Left renal cortex interstitium (tissue), 4 donors: ENCODE measurements at regions not wholly inside any gene's neighbourhood (a gene's known extent, or its start where the extent isn't known, plus 50 kb on each side); places are given as distances from the start of the nearest gene placed in this dataset.
A peak's percentile ranks its signal among the peaks of the same experiment; 100 is the strongest.
"Not testable (repeated sequence)": the region's sequence is repeated elsewhere in the genome, so short reads cannot be mapped to it uniquely, and the experiment has no call there.

Experiments used
- DNase-seq, 4 donors: peaks; one replicate each; pipeline ENCODE4 v3.0.0-alpha.2; 2013; ENCODE audit warnings: low read depth in 4 of 4, low spot score in 2 of 4, missing footprints in 1 of 4

DNA sequence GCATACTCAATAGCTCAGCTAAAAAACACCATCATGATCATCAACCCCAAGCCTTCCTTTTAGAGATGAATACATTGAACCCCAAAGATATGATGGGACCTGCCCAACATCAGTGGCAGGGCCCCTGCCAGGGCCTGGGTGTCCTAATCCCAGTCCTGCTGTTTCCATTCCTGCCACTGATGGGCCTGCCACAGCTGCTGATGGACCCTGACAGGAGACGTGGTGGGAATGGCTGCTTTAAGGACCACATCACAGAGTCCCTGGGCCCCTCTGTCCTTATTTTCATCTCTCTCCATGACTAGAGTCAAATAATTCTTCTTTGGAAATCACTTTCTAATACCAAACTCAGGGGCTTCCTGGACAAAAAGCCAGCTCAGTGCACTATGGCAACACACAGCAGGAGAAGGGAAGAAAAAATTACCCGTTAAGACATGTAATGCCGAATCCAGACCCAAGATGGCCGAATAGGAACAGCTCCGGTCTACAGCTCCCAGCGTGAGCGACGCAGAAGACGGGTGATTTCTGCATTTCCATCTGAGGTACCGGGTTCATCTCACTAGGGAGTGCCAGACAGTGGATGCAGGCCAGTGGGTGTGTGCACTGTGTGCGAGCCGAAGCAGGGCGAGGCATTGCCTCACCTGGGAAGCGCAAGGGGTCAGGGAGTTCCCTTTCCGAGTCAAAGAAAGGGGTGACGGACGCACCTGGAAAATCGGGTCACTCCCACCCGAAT is 160.6 kb upstream of the THBS1 start:
- DNase-seq: not testable (repeated sequence)

- DNase-seq: not testable (repeated sequence)
Observed at GRCh38 chr15:39420853-39421192, 160.1 kb upstream of the THBS1 start.

DNA sequence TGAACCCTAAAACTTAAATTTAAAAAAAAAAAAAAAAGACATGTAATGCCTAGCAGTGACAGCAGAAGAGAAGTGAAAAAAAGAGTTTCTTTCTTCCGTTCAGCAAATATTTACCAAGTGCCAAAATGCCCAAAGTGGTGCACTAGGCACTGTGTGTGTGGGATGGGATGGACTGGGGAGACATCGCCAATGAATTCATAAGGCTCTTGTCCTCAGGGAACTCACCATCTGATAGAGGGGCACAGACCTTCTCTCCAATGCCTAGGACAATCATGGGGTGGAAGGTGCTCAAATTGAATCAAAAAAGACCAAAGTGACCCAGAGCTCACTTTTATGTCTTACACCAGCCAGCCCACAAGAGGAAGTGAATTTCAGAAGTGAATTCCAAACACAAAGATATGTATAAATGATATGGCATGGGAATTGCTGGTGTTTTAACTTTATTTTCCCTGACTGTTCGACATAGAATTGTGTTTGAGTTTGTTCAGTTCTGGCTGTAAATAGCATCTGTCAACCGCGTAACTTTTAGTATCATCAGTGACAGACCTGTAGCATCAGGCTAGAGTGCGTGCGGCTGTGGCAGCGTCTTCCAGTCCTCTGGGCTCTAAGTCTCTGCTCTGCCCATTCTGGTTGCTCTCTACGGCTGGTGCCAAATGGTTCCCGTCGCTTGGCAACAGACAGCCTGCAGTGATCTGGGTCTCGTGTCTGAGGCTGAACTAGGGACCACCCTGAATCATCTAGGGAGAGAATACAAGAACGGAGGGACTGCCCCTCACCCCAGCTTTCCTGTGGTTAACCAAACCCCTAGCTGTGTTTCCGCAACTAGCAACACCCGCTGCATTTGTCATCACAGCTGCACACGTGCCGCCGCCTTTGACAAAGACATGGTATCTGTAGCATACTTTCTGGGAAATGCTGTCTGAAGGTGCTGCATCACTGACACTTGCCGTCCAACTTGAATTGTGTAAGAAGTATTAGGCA is 154.0 kb upstream of the THBS1 start:
- DNase-seq: no peak

GRCh38 chr15:39427705-39428104 is 153.2 kb upstream of the THBS1 start:
- DNase-seq: no peak

DNA sequence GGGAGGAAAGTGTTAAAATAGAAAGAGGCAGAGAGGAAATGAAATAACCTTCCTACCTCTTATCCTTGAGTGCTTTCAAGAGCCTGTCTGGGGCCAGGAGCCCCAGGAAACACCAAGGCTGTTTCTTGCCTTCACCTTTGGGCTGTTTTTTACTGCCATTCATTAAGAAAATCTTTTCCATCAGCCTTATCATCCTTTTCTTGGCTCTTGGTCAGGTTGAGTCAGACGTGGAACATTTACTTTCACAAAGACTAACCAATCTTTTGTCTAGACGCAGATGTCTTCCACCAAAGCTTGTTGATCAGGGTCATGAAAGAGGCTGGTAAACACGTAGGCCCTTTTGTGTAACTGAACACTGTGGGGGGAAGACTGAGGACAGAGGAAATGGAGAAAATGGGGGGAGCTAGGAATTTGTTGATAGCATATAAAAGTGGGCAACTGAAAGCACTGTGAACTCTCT is 151.0 kb upstream of the THBS1 start:
- DNase-seq: no peak

DNA sequence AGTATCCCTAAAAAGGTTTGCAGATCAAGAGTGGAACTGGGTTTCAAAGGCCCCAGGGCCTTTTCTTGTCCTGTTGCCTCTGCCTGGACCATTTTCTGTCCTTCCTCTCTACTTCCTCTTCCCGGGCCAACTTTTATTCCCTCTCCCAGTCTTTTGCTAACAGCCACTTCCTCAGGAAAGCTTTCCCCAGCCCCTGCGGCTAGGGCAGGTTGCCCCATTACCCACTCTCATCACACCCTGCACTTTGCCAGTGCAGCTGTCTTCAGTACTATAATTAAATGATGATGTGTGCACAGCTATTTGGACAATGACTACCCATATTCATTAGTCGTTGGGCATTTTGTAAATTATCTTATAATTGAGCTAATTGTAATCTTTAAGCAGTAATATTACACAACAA is 150.5 kb upstream of the THBS1 start:
- no peak for DNase-seq

DNA sequence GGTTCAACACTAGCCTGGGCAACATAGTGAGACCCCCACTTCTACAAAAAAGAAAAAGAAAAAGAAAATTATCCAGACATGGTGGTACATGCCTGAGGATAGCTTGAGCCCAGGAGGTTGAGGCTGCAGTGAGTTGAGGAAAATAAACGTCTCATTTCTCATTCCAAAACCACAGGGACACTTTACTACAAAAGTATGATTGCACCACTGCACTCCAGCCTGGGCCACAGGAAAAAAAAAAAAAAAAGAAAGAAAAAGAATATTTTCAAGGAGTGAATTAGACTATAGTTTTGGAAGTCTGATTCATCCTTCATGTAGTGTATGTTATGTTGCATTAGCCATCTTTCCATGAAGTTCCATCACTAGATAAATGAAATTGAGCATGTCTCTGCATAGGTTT is 149.5 kb upstream of the THBS1 start:
- DNase-seq: no peak

GRCh38 chr15:39432026-39432425 is 148.9 kb upstream of the THBS1 start:
- DNase-seq: no peak

DNA sequence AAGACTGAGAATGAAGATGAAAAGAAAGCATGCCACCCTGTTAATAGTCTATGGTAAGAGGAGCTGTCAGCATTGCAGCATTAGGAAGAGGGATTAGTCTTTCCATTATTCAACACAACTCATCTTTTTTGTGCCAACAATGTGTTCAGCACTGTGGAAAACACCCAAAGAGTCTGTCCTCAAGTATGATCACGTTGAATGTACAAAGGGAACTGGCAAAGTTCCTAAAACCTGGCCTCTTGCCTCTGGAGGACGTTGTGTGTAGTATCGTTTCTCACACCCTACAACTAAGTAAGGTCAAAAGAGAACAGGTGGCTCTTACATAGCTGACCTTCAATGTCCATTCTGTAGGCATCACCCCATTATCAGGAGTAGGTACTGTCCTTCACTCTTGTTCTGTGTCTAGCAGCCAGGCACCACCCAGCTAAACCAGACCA is 147.9 kb upstream of the THBS1 start:
- DNase-seq: no peak

- DNase-seq: no peak
Observed at GRCh38 chr15:39433376-39433775, 147.5 kb upstream of the THBS1 start.

GRCh38 chr15:39434163-39434562 is 146.7 kb upstream of the THBS1 start:
- DNase-seq: peak; percentile 42 to 65 (median 50)

GRCh38 chr15:39434751-39435238 is 146.1 kb upstream of the THBS1 start:
- peak; percentile 52 to 84 (median 70) for DNase-seq

GRCh38 chr15:39435244-39435643 is 145.6 kb upstream of the THBS1 start:
- DNase-seq: no peak

DNA sequence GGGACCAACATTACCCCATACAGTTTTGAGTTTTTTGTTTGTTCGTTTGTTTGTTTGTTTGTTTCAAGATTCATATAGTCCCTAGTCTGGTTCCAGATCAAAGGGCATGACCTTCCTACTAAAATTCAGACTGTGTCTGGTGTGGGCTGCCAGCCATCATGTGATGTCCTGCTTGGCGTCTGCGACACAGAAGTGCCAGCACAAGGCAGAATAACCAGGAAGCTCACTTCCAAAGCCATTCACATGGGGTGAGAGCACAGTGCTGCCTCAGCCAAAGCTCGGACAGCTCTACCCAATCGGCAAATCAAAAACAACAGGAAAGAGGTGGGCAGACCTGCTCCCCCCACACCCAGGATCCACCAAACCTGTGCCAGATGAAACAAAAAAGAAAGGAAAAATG is 142.6 kb upstream of the THBS1 start:
- no peak for DNase-seq

DNA sequence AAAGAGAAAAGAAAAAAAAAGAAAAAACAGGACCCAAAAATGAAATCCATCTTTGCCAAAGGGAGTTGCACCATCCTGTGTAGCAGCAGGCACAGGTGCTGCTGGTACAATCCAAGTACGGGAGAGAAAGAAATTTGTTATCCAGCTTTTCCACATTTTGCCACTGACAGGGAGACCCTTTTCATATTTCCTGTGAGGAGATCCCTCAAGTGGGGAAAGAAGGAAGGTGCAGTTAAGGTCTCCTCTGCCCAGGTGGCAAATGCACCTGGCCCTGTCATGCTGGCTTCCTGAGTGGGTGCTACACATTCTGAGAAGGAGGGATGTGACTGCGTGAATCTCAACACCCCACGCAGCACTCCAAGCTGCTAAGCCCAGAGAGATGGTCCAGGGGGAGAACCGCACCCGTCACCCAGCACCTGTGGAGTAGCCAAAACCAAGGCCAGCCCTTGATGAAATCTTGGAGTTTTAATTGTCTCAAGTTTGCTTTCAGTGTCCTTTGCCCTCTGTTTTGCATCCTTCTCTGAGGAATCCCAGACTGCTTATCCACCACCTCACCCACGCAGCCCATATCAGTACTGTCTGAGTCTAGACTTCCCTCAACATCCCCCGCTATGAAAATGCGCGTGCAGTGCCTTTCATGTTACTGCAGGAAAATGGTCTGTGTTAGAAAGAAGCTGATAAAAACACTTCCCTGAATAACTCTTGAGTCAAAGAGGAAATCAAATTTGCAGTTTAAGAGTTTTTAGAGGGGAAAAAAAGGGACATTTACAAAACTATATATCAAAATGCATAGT is 141.9 kb upstream of the THBS1 start:
- DNase-seq: no peak

GRCh38 chr15:39442898-39443297 is 138.0 kb upstream of the THBS1 start:
- no peak for DNase-seq

- no peak for DNase-seq
Observed at GRCh38 chr15:39443659-39444219, 137.1 kb upstream of the THBS1 start.

- DNase-seq: no peak
Observed at GRCh38 chr15:39444735-39445470, 136.0 kb upstream of the THBS1 start.

GRCh38 chr15:39445931-39446330 is 134.9 kb upstream of the THBS1 start:
- DNase-seq: no peak

DNA sequence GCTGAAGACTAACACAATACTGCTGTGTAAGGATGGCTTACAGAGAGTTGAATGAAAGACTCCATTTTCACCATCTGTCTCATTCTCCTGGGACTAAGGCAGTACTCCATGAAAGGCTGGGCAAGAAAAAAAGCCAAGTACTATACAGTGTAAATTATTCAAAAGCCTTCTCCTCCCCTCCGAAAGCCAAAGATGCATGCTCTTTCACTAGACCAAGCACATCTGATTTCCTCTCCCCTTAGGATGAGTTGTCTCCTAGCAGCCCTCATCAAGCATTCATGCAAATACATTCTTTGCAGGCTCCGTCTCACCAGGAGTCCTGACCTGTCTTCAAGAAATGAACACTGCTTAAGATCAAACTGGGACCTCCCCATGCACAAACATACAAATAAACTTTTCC is 133.5 kb upstream of the THBS1 start:
- no peak for DNase-seq
